Breast epithelium (tissue), 4 donors: ENCODE measurements at regions not wholly inside any gene's neighbourhood (a gene's known extent, or its start where the extent isn't known, plus 50 kb on each side); places are given as distances from the start of the nearest gene placed in this dataset.

Experiments used
- DNase-seq, 2 donors: peaks; one replicate each; pipeline ENCODE4 v3.0.0-alpha.2; 2019; ENCODE audit warnings: low spot score in 2 of 2
- H3K27ac ChIP-seq, 2 donors: fragments of 200-600 bp; sonication (generic) in 1 of 2; one replicate each; pipeline ENCODE4 v1.5.1; 2016 to 2019; ENCODE audit warnings: mild to moderate bottlenecking in 1 of 2
- H3K27me3 ChIP-seq, 2 donors: fragments of 200-600 bp; sonication (generic) in 1 of 2; one replicate each; pipeline versions ENCODE4 v1.5.1 to v1.6.0; 2017 to 2019; ENCODE audit warnings: control low read depth in 1 of 2, mild to moderate bottlenecking in 1 of 2
- H3K36me3 ChIP-seq: fragments of 200-600 bp; one replicate; pipeline ENCODE4 v1.5.1; 2019
- H3K4me1 ChIP-seq, 2 donors: fragments of 200-600 bp; sonication (generic); one replicate each; pipeline ENCODE4 v1.5.1; 2016 to 2019; ENCODE audit warnings: control low read depth in 1 of 2
- H3K4me3 ChIP-seq, 3 donors: fragments of 200-600 bp; sonication (generic); 1 replicate in 2 of 3; 2 replicates in 1 of 3; pipeline ENCODE4 v1.5.1; 2016 to 2019; ENCODE audit warnings: mild to moderate bottlenecking in 3 of 3, moderate library complexity in 2 of 3
- H3K9me3 ChIP-seq, 2 donors: fragments of 200-600 bp; sonication (generic) in 1 of 2; one replicate each; pipeline ENCODE4 v1.5.1; 2016 to 2019; ENCODE audit warnings: control low read depth in 1 of 2
- POLR2A ChIP-seq: fragments of 450-650 bp; IDR thresholded peaks from one replicate; pipeline ENCODE4 v1.6.1; 2016; ENCODE audit warnings: antibody characterized with exemption, mild to moderate bottlenecking, moderate library complexity
- POLR2AphosphoS5 ChIP-seq, 3 donors: sonication (generic); formaldehyde crosslinking; IDR thresholded peaks; one replicate each; pipeline ENCODE4 v1.6.1; 2017; ENCODE audit warnings: antibody characterized with exemption in 3 of 3
- intact Hi-C: fragments of 100-400 bp; cut with DNase I; formaldehyde crosslinking; loops from one replicate; pipeline ENCODE4 v1.15.1; 2023; ENCODE audit warnings: low total_unique reads
- TF ChIP-seq, protein P1 (sequence below), 3 donors: fragments of 450-650 bp; IDR thresholded peaks; one replicate each; pipeline ENCODE4 v1.5.1; 2016 to 2017; ENCODE audit warnings: antibody characterized with exemption in 3 of 3, mild to moderate bottlenecking in 3 of 3, moderate library complexity in 3 of 3

GRCh38 chr9:107064378-107064777 lies 201.4 kb downstream of the ZNF462 start:
- H3K4me3 ChIP-seq, result no peak overlapping the region
- no peak for TF ChIP-seq POLR2AphosphoS5 (IDR thresholded peaks at IDR 0.05)
- TF ChIP-seq POLR2A, result no peak
- TF ChIP-seq, protein P1, sequence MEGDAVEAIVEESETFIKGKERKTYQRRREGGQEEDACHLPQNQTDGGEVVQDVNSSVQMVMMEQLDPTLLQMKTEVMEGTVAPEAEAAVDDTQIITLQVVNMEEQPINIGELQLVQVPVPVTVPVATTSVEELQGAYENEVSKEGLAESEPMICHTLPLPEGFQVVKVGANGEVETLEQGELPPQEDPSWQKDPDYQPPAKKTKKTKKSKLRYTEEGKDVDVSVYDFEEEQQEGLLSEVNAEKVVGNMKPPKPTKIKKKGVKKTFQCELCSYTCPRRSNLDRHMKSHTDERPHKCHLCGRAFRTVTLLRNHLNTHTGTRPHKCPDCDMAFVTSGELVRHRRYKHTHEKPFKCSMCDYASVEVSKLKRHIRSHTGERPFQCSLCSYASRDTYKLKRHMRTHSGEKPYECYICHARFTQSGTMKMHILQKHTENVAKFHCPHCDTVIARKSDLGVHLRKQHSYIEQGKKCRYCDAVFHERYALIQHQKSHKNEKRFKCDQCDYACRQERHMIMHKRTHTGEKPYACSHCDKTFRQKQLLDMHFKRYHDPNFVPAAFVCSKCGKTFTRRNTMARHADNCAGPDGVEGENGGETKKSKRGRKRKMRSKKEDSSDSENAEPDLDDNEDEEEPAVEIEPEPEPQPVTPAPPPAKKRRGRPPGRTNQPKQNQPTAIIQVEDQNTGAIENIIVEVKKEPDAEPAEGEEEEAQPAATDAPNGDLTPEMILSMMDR (IDR thresholded peaks at IDR 0.05), result no peak
- DNase-seq, result no peak
- H3K27me3 ChIP-seq, result no peaks in the 10 kb centered on the region
- H3K9me3 ChIP-seq, result no peaks in the 10 kb centered on the region
- no peaks in the 10 kb centered on the region for H3K36me3 ChIP-seq
- H3K27ac ChIP-seq, result no peak overlapping the region
- intact Hi-C loops, result no loop called here
- H3K4me1 ChIP-seq, result no peaks in the 10 kb centered on the region

- Histone ChIP-seq H3K27ac (no peak overlapping the region), H3K4me3 (no peak overlapping the region), H3K36me3 (no peaks in the 10 kb centered on the region), H3K4me1 (no peaks in the 10 kb centered on the region), H3K9me3 (no peaks in the 10 kb centered on the region), H3K27me3 (no peaks in the 10 kb centered on the region)
- TF ChIP-seq, protein P1 (IDR thresholded peaks at IDR 0.05), result no peak
- TF ChIP-seq POLR2AphosphoS5 (IDR thresholded peaks at IDR 0.05) (no peak), POLR2A (no peak)
- intact Hi-C loops, result no loop called here
- no peak for DNase-seq
These were observed 202.6 kb downstream of the ZNF462 start for GRCh38 chr9:107065549-107065948.

DNA sequence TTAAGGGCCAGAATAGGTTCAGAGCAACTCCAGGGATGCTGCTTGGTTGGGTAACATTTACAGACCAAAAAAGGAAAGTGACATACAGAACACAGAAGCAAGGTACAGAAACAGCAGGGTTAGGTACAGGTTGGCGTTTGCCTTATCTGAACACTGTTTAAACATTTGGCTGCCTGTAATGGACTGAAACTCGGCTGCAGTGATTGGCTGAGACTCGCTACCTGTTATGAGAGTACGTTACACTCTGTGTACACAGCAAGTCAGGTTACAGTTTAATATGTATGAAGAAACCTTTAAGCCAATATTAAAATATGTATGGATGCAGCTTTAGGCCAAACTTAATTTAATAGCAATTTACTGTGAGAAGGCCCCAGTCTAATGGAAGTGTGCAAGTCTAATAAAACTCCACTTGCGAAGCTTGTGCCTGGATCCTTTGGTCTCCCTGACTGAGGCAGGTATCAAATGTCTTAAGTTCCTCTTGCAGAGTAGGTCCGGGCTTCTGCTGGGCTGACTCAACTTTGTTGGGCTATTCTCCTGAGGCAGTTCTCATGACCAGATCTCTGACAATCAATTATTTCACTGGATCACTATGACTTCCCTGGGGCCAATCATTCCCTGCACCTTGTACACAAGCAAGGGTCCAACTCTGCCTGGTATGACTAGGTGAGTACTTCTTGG lies 204.9 kb downstream of the ZNF462 start:
- DNase-seq, result no peak
- H3K36me3 ChIP-seq, result no peaks in the 10 kb centered on the region
- H3K9me3 ChIP-seq, result no peaks in the 10 kb centered on the region
- TF ChIP-seq, protein P1 (IDR thresholded peaks at IDR 0.05), result no peak
- TF ChIP-seq POLR2AphosphoS5 (IDR thresholded peaks at IDR 0.05) (no peak), POLR2A (no peak)
- no peak overlapping the region for H3K4me3 ChIP-seq
- no peaks in the 10 kb centered on the region for H3K27me3 ChIP-seq
- intact Hi-C loops, result no loop called here
- H3K27ac ChIP-seq, result no peak overlapping the region
- no peaks in the 10 kb centered on the region for H3K4me1 ChIP-seq

DNA sequence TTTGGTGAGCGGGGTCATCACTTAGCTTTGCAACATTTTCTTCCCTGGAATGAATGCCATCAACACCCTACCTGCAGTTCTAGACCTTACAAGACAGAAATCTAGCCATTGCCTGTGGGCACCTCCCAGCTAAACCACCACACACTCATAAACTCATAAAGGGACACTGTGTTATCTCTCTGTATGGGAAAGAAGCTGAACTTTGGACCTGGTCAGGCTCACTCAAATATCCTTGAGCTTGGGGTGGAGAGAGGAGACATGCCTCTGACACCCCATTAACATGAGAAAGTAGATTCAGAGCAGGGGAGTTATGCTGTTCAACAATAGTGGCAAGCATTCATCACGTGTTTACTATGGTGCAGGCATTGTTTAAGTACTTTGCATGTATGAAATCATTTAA lies 205.6 kb downstream of the ZNF462 start:
- H3K27me3 ChIP-seq, result no peaks in the 10 kb centered on the region
- H3K4me1 ChIP-seq, result no peaks in the 10 kb centered on the region
- H3K4me3 ChIP-seq, result no peak overlapping the region
- H3K9me3 ChIP-seq, result no peaks in the 10 kb centered on the region
- intact Hi-C loops, result no loop called here
- TF ChIP-seq POLR2A (no peak), POLR2AphosphoS5 (IDR thresholded peaks at IDR 0.05) (no peak)
- TF ChIP-seq, protein P1 (IDR thresholded peaks at IDR 0.05), result no peak
- no peak overlapping the region for H3K27ac ChIP-seq
- no peak for DNase-seq
- H3K36me3 ChIP-seq, result no peaks in the 10 kb centered on the region

GRCh38 chr9:107070586-107070985 lies 207.6 kb downstream of the ZNF462 start:
- Histone ChIP-seq H3K4me3 (no peak overlapping the region), H3K4me1 (no peaks in the 10 kb centered on the region), H3K27ac (no peak overlapping the region), H3K9me3 (no peaks in the 10 kb centered on the region), H3K36me3 (no peaks in the 10 kb centered on the region), H3K27me3 (no peaks in the 10 kb centered on the region)
- TF ChIP-seq POLR2AphosphoS5 (IDR thresholded peaks at IDR 0.05), result no peak
- TF ChIP-seq, protein P1 (IDR thresholded peaks at IDR 0.05), result no peak
- TF ChIP-seq POLR2A, result no peak
- DNase-seq, result no peak
- intact Hi-C loops, result no loop called here
